SK-N-SH (cell line): ENCODE measurements at regions not wholly inside any gene's neighbourhood (a gene's known extent, or its start where the extent isn't known, plus 50 kb on each side); places are given as distances from the start of the nearest gene placed in this dataset.

ENCODE experiments used
- CTCF ChIA-PET: fragments of 300-600, 350-600 bp; formaldehyde crosslinking; extraction: SDS; loops from one replicate; lab custom pipeline; 2021; lab: Yijun Ruan, JAX
- POLR2A ChIA-PET: fragments of 350-600 bp; sonication (Branson Sonifier 250); formaldehyde crosslinking; extraction: SDS; loops from one replicate; lab custom pipeline; 2020; ENCODE audit warnings: antibody characterized with exemption, inconsistent platforms; lab: Yijun Ruan, JAX
- DNase-seq: peaks from one replicate; pipeline ENCODE4 v3.0.0; 2012
- H2AFZ ChIP-seq: fragments of 200-600 bp; sonication (generic); 2 replicates; pipeline ENCODE4 v1.8.1; 2016; ENCODE audit warnings: antibody characterized with exemption, mild to moderate bottlenecking, low read depth
- H3F3A ChIP-seq: fragments of 200-600 bp; sonication (generic); replicated peaks from 2 replicates; pipeline ENCODE3; 2016; ENCODE audit warnings: antibody characterized with exemption, mild to moderate bottlenecking; ENCODE audit not compliant: insufficient read depth
- H3K27ac ChIP-seq, 2 experiments: fragments of 200-500 bp in 1 of 2; fragments of 200-600 bp in 1 of 2; sonication (Bioruptor generic) in 1 of 2; sonication (generic), shearing (Covaris generic) in 1 of 2; 2 replicates each; pipeline versions ENCODE4 v1.5.1 to v1.6.1; 2014 to 2016; ENCODE audit warnings: low read depth in 2 of 2, inconsistent platforms in 1 of 2, low read length in 1 of 2, mild to moderate bottlenecking in 1 of 2, mixed read lengths in 1 of 2
- H3K27me3 ChIP-seq: fragments of 200-600 bp; sonication (generic), shearing (Covaris generic); 2 replicates; pipeline ENCODE4 v1.6.1; 2016; ENCODE audit warnings: mixed run types; ENCODE audit not compliant: insufficient read depth
- H3K36me3 ChIP-seq, 2 experiments: fragments of 200-500 bp in 1 of 2; fragments of 200-600 bp in 1 of 2; sonication (Bioruptor generic) in 1 of 2; sonication (generic) in 1 of 2; replicated peaks in 1 of 2; 2 replicates each; pipeline versions ENCODE3 to v1.5.1; 2014 to 2016; ENCODE audit warnings: low read length in 1 of 2, mild to moderate bottlenecking in 1 of 2; ENCODE audit not compliant: insufficient read depth in 2 of 2, control insufficient read depth in 1 of 2
- H3K4me1 ChIP-seq, 2 experiments: fragments of 200-500 bp in 1 of 2; fragments of 200-600 bp in 1 of 2; sonication (Bioruptor generic) in 1 of 2; sonication (generic), shearing (Covaris generic) in 1 of 2; 2 replicates each; pipeline versions ENCODE4 v1.5.1 to v1.6.1; 2014 to 2016; ENCODE audit warnings: low read depth in 1 of 2, low read length in 1 of 2, mixed run types in 1 of 2; ENCODE audit not compliant: insufficient read depth in 2 of 2, control insufficient read depth in 1 of 2
- H3K4me2 ChIP-seq: fragments of 200-600 bp; sonication (generic), shearing (Covaris generic); 2 replicates; pipeline ENCODE4 v1.6.1; 2017; ENCODE audit warnings: mixed run types
- H3K4me3 ChIP-seq, 2 experiments: fragments of 200-500 bp in 1 of 2; fragments of 200-600 bp in 1 of 2; sonication (Bioruptor generic) in 1 of 2; sonication (generic), shearing (Covaris generic) in 1 of 2; 2 replicates each; pipeline versions ENCODE4 v1.5.1 to v1.8.1; 2014 to 2016; ENCODE audit warnings: low read depth in 2 of 2, inconsistent platforms in 1 of 2, low read length in 1 of 2, mild to moderate bottlenecking in 1 of 2, mixed read lengths in 1 of 2, moderate library complexity in 1 of 2
- H3K79me2 ChIP-seq: fragments of 200-600 bp; sonication (generic); 2 replicates; pipeline ENCODE4 v1.8.1; 2017; ENCODE audit warnings: mild to moderate bottlenecking; ENCODE audit not compliant: insufficient read depth
- H3K9ac ChIP-seq: fragments of 200-600 bp; sonication (generic); 2 replicates; pipeline ENCODE4 v1.6.1; 2017; ENCODE audit warnings: mixed run types
- H3K9me2 ChIP-seq: fragments of 200-600 bp; sonication (generic); 2 replicates; pipeline ENCODE4 v1.6.1; 2017; ENCODE audit warnings: mixed run types
- H3K9me3 ChIP-seq: fragments of 200-600 bp; sonication (generic); 2 replicates; pipeline ENCODE4 v1.6.1; 2017; ENCODE audit warnings: mixed run types, mild to moderate bottlenecking, moderate library complexity
- H4K20me1 ChIP-seq: fragments of 200-600 bp; sonication (generic); 2 replicates; pipeline ENCODE4 v1.6.1; 2017; ENCODE audit warnings: mild to moderate bottlenecking, mixed run types; ENCODE audit not compliant: insufficient read depth
- EZH2phosphoT487 ChIP-seq: fragments of 200-600 bp; sonication (generic); IDR thresholded peaks from 2 replicates; pipeline ENCODE4 v1.6.1; 2017; ENCODE audit warnings: low read depth, mixed run types, mild to moderate bottlenecking, antibody characterized with exemption, moderate library complexity, borderline replicate concordance
- FOSL2 ChIP-seq: IDR thresholded peaks from 2 replicates; pipeline ENCODE4 v1.4.0; 2012; ENCODE audit warnings: low read depth, mild to moderate bottlenecking, moderate library complexity, borderline replicate concordance
- FOXJ3 ChIP-seq: sonication (generic); formaldehyde crosslinking; IDR thresholded peaks from 2 replicates; pipeline ENCODE4 v1.5.1; 2020; ENCODE audit warnings: mild to moderate bottlenecking, missing genetic modification reagents
- GABPA ChIP-seq: IDR thresholded peaks from 2 replicates; pipeline ENCODE4 v1.4.0; 2012; ENCODE audit warnings: low read depth, mild to moderate bottlenecking
- GATA2 ChIP-seq: sonication (generic); formaldehyde crosslinking; IDR thresholded peaks from 2 replicates; pipeline ENCODE4 v1.5.0; 2020; ENCODE audit warnings: mild to moderate bottlenecking, missing genetic modification reagents
- MXI1 ChIP-seq: IDR thresholded peaks from 2 replicates; pipeline ENCODE4 v1.6.1; 2012; ENCODE audit warnings: mild to moderate bottlenecking, low read depth, low read length, improper control_type of control experiment
- NRF1 ChIP-seq: IDR thresholded peaks from 2 replicates; pipeline ENCODE4 v1.6.1; 2012; ENCODE audit warnings: low read depth, mild to moderate bottlenecking, low read length
- POLR2AphosphoS5 ChIP-seq: IDR thresholded peaks from 2 replicates; pipeline ENCODE4 v1.6.1; 2012; ENCODE audit warnings: low read depth, low read length
- RCOR1 ChIP-seq: fragments of 150-350 bp; IDR thresholded peaks from 2 replicates; pipeline ENCODE4 v1.6.1; 2017; ENCODE audit warnings: antibody characterized with exemption, low read length
- SMC3 ChIP-seq: IDR thresholded peaks from 2 replicates; pipeline ENCODE4 v1.6.1; 2012; ENCODE audit warnings: low read depth, low read length, improper control_type of control experiment
- TAF1 ChIP-seq: IDR thresholded peaks from 2 replicates; pipeline ENCODE4 v1.6.1; 2012; ENCODE audit warnings: low read depth, mild to moderate bottlenecking, low read length, moderate library complexity, borderline replicate concordance
- TCF12 ChIP-seq: IDR thresholded peaks from 2 replicates; pipeline ENCODE4 v1.4.0; 2012
- TEAD4 ChIP-seq: IDR thresholded peaks from 2 replicates; pipeline ENCODE4 v1.4.0; 2012; ENCODE audit warnings: mild to moderate bottlenecking, borderline replicate concordance; ENCODE audit not compliant: insufficient read depth
- YY1 ChIP-seq: IDR thresholded peaks from 2 replicates; pipeline ENCODE4 v1.4.0; 2012; ENCODE audit warnings: low read depth, mild to moderate bottlenecking
- WGBS: methylation state at CpG from one replicate; pipeline ENCODE4 v1.1.6; 2017; ENCODE audit warnings: low lambda C conversion rate; 5-methylcytosine and 5-hydroxymethylcytosine counted together
- TF ChIP-seq, protein P1 (sequence below): IDR thresholded peaks from 2 replicates; pipeline ENCODE4 v1.4.0; 2012; ENCODE audit warnings: low read depth, borderline replicate concordance
- TF ChIP-seq, protein P2 (sequence below): IDR thresholded peaks from 2 replicates; pipeline ENCODE4; 2012
- TF ChIP-seq, protein P3 (sequence below): fragments of 150-350 bp; IDR thresholded peaks from 2 replicates; pipeline ENCODE4 v1.6.1; 2016; ENCODE audit warnings: mild to moderate bottlenecking, low read depth, low read length
- TF ChIP-seq, protein P4 (sequence below): fragments of 200-600 bp; sonication (generic); IDR thresholded peaks from 2 replicates; pipeline ENCODE4 v1.6.1; 2017; ENCODE audit warnings: antibody characterized with exemption, mild to moderate bottlenecking, moderate library complexity
- TF ChIP-seq, protein P5 (sequence below): IDR thresholded peaks from 2 replicates; pipeline ENCODE4 v1.6.1; 2012; ENCODE audit warnings: mild to moderate bottlenecking, low read depth, low read length, moderate library complexity
- TF ChIP-seq, protein P6 (sequence below): fragments of 150-350 bp; IDR thresholded peaks from 2 replicates; pipeline ENCODE4 v1.6.1; 2017; ENCODE audit warnings: antibody characterized with exemption, low read length, low read depth, borderline replicate concordance

DNA sequence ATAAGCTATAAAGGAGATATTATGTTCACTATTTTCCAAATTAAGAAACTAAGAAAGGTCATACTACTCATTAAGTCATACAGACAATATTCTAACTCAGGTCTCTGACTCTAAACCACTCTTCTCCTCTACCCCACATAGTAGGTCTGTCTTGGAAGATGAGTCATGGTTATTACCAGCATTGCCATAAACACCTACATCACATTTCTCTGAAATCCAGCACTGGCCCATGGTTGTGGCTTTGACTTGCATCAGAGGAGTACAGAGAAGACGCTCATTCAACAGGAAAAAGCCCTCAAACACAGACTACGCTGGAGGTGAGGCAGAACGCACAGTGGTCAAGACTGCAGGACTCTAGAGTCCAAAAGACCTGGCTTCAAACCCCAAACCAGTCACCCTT, 476.8 kb downstream of the COG6 start:
- H3K4me2 ChIP-seq, result no peak overlapping the region
- H3K9ac ChIP-seq, result no peak overlapping the region
- H2AFZ ChIP-seq, result no peak overlapping the region
- ChIA-PET POLR2A (no interaction called here), CTCF (no interaction called here)
- 85% methylated on average over 3 of the region's 3 CpGs for WGBS
- H3K27ac ChIP-seq, result no peak overlapping the region
- no peaks in the 10 kb centered on the region for H3K9me3 ChIP-seq
- H3F3A ChIP-seq, result no peaks in the 10 kb centered on the region
- H4K20me1 ChIP-seq, result no peaks in the 10 kb centered on the region
- no peaks in the 10 kb centered on the region for H3K36me3 ChIP-seq
- TF ChIP-seq, protein P1, sequence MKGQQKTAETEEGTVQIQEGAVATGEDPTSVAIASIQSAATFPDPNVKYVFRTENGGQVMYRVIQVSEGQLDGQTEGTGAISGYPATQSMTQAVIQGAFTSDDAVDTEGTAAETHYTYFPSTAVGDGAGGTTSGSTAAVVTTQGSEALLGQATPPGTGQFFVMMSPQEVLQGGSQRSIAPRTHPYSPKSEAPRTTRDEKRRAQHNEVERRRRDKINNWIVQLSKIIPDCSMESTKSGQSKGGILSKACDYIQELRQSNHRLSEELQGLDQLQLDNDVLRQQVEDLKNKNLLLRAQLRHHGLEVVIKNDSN, result no peak
- TF ChIP-seq TEAD4 (no peak), FOXJ3 (no peak), TAF1 (no peak), FOSL2 (no peak), TCF12 (no peak), EZH2phosphoT487 (no peak), SMC3 (no peak)
- TF ChIP-seq, protein P2, sequence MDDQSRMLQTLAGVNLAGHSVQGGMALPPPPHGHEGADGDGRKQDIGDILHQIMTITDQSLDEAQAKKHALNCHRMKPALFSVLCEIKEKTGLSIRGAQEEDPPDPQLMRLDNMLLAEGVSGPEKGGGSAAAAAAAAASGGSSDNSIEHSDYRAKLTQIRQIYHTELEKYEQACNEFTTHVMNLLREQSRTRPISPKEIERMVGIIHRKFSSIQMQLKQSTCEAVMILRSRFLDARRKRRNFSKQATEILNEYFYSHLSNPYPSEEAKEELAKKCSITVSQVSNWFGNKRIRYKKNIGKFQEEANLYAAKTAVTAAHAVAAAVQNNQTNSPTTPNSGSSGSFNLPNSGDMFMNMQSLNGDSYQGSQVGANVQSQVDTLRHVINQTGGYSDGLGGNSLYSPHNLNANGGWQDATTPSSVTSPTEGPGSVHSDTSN, result no peak
- no peak overlapping the region for H3K4me3 ChIP-seq
- H3K27me3 ChIP-seq, result no peaks in the 10 kb centered on the region
- no peaks in the 10 kb centered on the region for H3K9me2 ChIP-seq
- H3K4me1 ChIP-seq, result no peaks in the 10 kb centered on the region
- DNase-seq, result no peak
- H3K79me2 ChIP-seq, result no peaks in the 10 kb centered on the region

DNA sequence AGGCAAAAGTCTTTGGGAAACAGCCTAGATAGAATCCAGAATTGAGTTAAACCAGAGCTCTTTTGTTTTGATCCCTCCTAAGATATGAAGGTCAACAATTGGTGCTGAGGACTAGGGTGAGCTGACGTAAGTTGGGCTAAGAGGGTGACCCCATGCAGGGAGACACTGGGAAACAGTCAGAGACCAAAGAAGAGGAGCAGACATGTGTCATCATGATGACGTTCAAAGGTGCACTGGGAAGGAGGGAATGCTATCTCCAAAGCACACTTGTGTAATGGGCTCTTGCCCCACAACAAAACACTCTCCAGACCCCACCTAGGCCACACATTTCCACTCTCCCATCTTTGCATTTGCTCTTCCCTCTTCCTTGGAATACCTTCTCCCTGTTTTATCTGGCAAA, 481.4 kb downstream of the COG6 start:
- ChIA-PET POLR2A (no interaction called here), CTCF (interaction anchor here (0.7 to 1.2 kb wide), 2 partner anchors 32 to 59 kb away, joined by 3 read pairs; no protein-coding TSS in a partner anchor)
- TF ChIP-seq SMC3, result no peak
- no peak for TF ChIP-seq YY1
- TF ChIP-seq, protein P3, sequence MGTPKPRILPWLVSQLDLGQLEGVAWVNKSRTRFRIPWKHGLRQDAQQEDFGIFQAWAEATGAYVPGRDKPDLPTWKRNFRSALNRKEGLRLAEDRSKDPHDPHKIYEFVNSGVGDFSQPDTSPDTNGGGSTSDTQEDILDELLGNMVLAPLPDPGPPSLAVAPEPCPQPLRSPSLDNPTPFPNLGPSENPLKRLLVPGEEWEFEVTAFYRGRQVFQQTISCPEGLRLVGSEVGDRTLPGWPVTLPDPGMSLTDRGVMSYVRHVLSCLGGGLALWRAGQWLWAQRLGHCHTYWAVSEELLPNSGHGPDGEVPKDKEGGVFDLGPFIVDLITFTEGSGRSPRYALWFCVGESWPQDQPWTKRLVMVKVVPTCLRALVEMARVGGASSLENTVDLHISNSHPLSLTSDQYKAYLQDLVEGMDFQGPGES, result no peak
- TF ChIP-seq, protein P4, sequence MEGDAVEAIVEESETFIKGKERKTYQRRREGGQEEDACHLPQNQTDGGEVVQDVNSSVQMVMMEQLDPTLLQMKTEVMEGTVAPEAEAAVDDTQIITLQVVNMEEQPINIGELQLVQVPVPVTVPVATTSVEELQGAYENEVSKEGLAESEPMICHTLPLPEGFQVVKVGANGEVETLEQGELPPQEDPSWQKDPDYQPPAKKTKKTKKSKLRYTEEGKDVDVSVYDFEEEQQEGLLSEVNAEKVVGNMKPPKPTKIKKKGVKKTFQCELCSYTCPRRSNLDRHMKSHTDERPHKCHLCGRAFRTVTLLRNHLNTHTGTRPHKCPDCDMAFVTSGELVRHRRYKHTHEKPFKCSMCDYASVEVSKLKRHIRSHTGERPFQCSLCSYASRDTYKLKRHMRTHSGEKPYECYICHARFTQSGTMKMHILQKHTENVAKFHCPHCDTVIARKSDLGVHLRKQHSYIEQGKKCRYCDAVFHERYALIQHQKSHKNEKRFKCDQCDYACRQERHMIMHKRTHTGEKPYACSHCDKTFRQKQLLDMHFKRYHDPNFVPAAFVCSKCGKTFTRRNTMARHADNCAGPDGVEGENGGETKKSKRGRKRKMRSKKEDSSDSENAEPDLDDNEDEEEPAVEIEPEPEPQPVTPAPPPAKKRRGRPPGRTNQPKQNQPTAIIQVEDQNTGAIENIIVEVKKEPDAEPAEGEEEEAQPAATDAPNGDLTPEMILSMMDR, result no peak
- TF ChIP-seq, protein P5, sequence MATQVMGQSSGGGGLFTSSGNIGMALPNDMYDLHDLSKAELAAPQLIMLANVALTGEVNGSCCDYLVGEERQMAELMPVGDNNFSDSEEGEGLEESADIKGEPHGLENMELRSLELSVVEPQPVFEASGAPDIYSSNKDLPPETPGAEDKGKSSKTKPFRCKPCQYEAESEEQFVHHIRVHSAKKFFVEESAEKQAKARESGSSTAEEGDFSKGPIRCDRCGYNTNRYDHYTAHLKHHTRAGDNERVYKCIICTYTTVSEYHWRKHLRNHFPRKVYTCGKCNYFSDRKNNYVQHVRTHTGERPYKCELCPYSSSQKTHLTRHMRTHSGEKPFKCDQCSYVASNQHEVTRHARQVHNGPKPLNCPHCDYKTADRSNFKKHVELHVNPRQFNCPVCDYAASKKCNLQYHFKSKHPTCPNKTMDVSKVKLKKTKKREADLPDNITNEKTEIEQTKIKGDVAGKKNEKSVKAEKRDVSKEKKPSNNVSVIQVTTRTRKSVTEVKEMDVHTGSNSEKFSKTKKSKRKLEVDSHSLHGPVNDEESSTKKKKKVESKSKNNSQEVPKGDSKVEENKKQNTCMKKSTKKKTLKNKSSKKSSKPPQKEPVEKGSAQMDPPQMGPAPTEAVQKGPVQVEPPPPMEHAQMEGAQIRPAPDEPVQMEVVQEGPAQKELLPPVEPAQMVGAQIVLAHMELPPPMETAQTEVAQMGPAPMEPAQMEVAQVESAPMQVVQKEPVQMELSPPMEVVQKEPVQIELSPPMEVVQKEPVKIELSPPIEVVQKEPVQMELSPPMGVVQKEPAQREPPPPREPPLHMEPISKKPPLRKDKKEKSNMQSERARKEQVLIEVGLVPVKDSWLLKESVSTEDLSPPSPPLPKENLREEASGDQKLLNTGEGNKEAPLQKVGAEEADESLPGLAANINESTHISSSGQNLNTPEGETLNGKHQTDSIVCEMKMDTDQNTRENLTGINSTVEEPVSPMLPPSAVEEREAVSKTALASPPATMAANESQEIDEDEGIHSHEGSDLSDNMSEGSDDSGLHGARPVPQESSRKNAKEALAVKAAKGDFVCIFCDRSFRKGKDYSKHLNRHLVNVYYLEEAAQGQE, result no peak
- TF ChIP-seq GABPA, result no peak
- TF ChIP-seq RCOR1, result no peak
- no peak for TF ChIP-seq NRF1
- TF ChIP-seq, protein P6, sequence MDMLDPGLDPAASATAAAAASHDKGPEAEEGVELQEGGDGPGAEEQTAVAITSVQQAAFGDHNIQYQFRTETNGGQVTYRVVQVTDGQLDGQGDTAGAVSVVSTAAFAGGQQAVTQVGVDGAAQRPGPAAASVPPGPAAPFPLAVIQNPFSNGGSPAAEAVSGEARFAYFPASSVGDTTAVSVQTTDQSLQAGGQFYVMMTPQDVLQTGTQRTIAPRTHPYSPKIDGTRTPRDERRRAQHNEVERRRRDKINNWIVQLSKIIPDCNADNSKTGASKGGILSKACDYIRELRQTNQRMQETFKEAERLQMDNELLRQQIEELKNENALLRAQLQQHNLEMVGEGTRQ, result no peak
- TF ChIP-seq POLR2AphosphoS5, result no peak
- no peak for TF ChIP-seq TCF12
- no peak for TF ChIP-seq MXI1
- TF ChIP-seq GATA2, result no peak

More for the DNA sequence above, 481.4 kb downstream of the COG6 start:
- WGBS, result 74% methylated on average over 2 of the region's 2 CpGs
- H3K9ac ChIP-seq, result no peak overlapping the region
- H3K9me3 ChIP-seq, result no peaks in the 10 kb centered on the region
- no peak overlapping the region for H3K4me3 ChIP-seq
- H3K9me2 ChIP-seq, result no peaks in the 10 kb centered on the region
- no peaks in the 10 kb centered on the region for H4K20me1 ChIP-seq
- H3K79me2 ChIP-seq, result no peaks in the 10 kb centered on the region
- H3K27me3 ChIP-seq, result no peaks in the 10 kb centered on the region
- no peak for DNase-seq
- no peak overlapping the region for H3K4me2 ChIP-seq
- no peaks in the 10 kb centered on the region for H3F3A ChIP-seq
- no peak overlapping the region for H2AFZ ChIP-seq
- H3K36me3 ChIP-seq, result no peaks in the 10 kb centered on the region
- H3K27ac ChIP-seq, result no peak overlapping the region
- H3K4me1 ChIP-seq, result no peaks in the 10 kb centered on the region; a peak in 1 of 4 replicates
